ENCODE measurements at regions not wholly inside any gene's neighbourhood (a gene's known extent, or its start where the extent isn't known, plus 50 kb on each side); places are given as distances from the start of the nearest gene placed in this dataset.

GRCh38 chr13:30830638-30830965 is 75.5 kb upstream of the MEDAG start:
- Histone ChIP-seq H3K9ac (ENCODE audit: control insufficient read depth, insufficient read depth, low read length) (no peak overlapping the region), H3K36me3 (ENCODE audit: control insufficient read depth in 2 of 2, insufficient read depth in 2 of 2, low read length in 1 of 2) (no peaks in the 10 kb centered on the region), H3K4me3 (no peak overlapping the region), H4K20me1 (ENCODE audit: control insufficient read depth, insufficient read depth) (no peaks in the 10 kb centered on the region), H3K27me3 (replicated peaks in 1 of 2; ENCODE audit: control insufficient read depth in 2 of 2, insufficient read depth in 2 of 2, low read length in 1 of 2) (no peaks in the 10 kb centered on the region; a peak in 2 of 4 replicates), H3K4me2 (ENCODE audit: control insufficient read depth, insufficient read depth) (no peak overlapping the region), H2AFZ (ENCODE audit: control insufficient read depth, low read depth, low read length) (no peak overlapping the region), H3K4me1 (ENCODE audit: control insufficient read depth, insufficient read depth, low read length) (no peaks in the 10 kb centered on the region), H3K27ac (ENCODE audit: control insufficient read depth, insufficient read depth) (no peak overlapping the region), H3K79me2 (ENCODE audit: control insufficient read depth, insufficient read depth, low read length) (no peaks in the 10 kb centered on the region), H3K9me3 (replicated peaks; ENCODE audit: control insufficient read depth, insufficient read depth, low read length) (no peaks in the 10 kb centered on the region)
- RAD21 ChIA-PET (ENCODE audit: unreplicated experiment) = no interaction called here
- ATAC-seq = no peak
- DNase-seq (ENCODE audit: low read depth, low spot score) = no peak
- SMC1A ChIA-PET (ENCODE audit: uncharacterized antibody, unreplicated experiment) = interaction anchor here (1.0 kb wide), 1 partner anchor 35 kb away, joined by 3 read pairs; no protein-coding TSS in a partner anchor
- CTCF ChIA-PET = no interaction called here
- TF ChIP-seq RBBP5 (conservative IDR thresholded peaks at IDR 0.05) (no peak), NR2F1 (conservative IDR thresholded peaks at IDR 0.05) (no peak), POLR2A (IDR thresholded peaks at IDR 0.05; ENCODE audit: low read depth, low read length) (no peak), ZNF687 (IDR thresholded peaks at IDR 0.05) (no peak), CHD2 (IDR thresholded peaks at IDR 0.05; ENCODE audit: borderline replicate concordance, low read depth, low read length) (no peak), DPF2 (IDR thresholded peaks at IDR 0.05) (no peak), NR2C2 (IDR thresholded peaks at IDR 0.05; ENCODE audit: borderline replicate concordance, control insufficient read depth, insufficient read length, low read depth) (no peak)
- FAIRE-seq = no peak
- 100% methylated on average over 1 of the region's 1 CpG for WGBS (ENCODE audit: insufficient coverage, insufficient replicate concordance, low lambda C conversion rate, missing lambda C conversion rate)
- intact Hi-C loops (cut with micrococcal nuclease; ENCODE audit: unreplicated experiment) = no loop called here
- BruUV-seq (replicated peaks) = no TSS peak
- in situ Hi-C loops (cut with MboI) = no loop called here
- POLR2A ChIA-PET = no interaction called here

All from GM12878 (cell line).